DND-41 (cell line): ENCODE measurements at regions not wholly inside any gene's neighbourhood (a gene's known extent, or its start where the extent isn't known, plus 50 kb on each side); places are given as distances from the start of the nearest gene placed in this dataset.

Experiments used
- ATAC-seq: fragments of 200-7000 bp; cut with Tn5 transposase; 3 replicates; pipeline ENCODE4 v1.9.1; 2021; ENCODE audit warnings: low read depth; ENCODE audit not compliant: insufficient read depth
- DNase-seq: peaks from one replicate; pipeline ENCODE4 v3.0.0-alpha.2; 2020
- H2AFZ ChIP-seq: 2 replicates; pipeline ENCODE4 v1.6.0; 2012; ENCODE audit warnings: low read depth, low read length
- H3K27ac ChIP-seq: 2 replicates; pipeline ENCODE4 v1.5.1; 2012; ENCODE audit warnings: low read length, inconsistent platforms
- H3K27me3 ChIP-seq: fragments of 200-600 bp; sonication (generic); 2 replicates; pipeline ENCODE4 v1.6.0; 2012; ENCODE audit warnings: low read length, mild to moderate bottlenecking, inconsistent platforms; ENCODE audit not compliant: insufficient read depth, poor library complexity
- H3K36me3 ChIP-seq: 2 replicates; pipeline ENCODE4 v1.5.1; 2012; ENCODE audit warnings: low read length, inconsistent platforms; ENCODE audit not compliant: insufficient read depth
- H3K4me1 ChIP-seq: 2 replicates; pipeline ENCODE4 v1.5.1; 2012; ENCODE audit warnings: mild to moderate bottlenecking, low read length; ENCODE audit not compliant: insufficient read depth
- H3K4me2 ChIP-seq: 2 replicates; pipeline ENCODE4 v1.6.0; 2012; ENCODE audit warnings: mild to moderate bottlenecking, moderate library complexity, low read length, inconsistent platforms; ENCODE audit not compliant: insufficient read depth
- H3K4me3 ChIP-seq, 2 experiments: fragments of 200-600 bp in 1 of 2; shearing (Covaris generic) in 1 of 2; 2 replicates each; pipeline ENCODE4 v1.5.1; 2012 to 2016; ENCODE audit warnings: inconsistent platforms in 2 of 2, low read length in 2 of 2, mild to moderate bottlenecking in 2 of 2, low read depth in 1 of 2, moderate library complexity in 1 of 2
- H3K79me2 ChIP-seq: 2 replicates; pipeline ENCODE4 v1.6.0; 2012; ENCODE audit warnings: low read length, inconsistent platforms; ENCODE audit not compliant: insufficient read depth
- H3K9ac ChIP-seq: 2 replicates; pipeline ENCODE4 v1.6.0; 2012; ENCODE audit warnings: low read depth, mild to moderate bottlenecking, inconsistent platforms, low read length, moderate library complexity
- H3K9me3 ChIP-seq: 2 replicates; pipeline ENCODE4 v1.5.1; 2012; ENCODE audit warnings: low read length, moderate library complexity, mild to moderate bottlenecking, inconsistent platforms; ENCODE audit not compliant: insufficient read depth, severe bottlenecking
- H4K20me1 ChIP-seq: 2 replicates; pipeline ENCODE4 v1.6.0; 2012; ENCODE audit warnings: low read length; ENCODE audit not compliant: insufficient read depth
- CTCF ChIP-seq: IDR thresholded peaks from 2 replicates; pipeline ENCODE4 v1.5.1; 2012; ENCODE audit warnings: borderline replicate concordance, low read length, moderate library complexity, mild to moderate bottlenecking; ENCODE audit not compliant: poor library complexity, severe bottlenecking; ENCODE audit errors: extremely low read depth
- EZH2 ChIP-seq: IDR thresholded peaks from 3 replicates; pipeline ENCODE4 v1.6.1; 2012; ENCODE audit warnings: borderline replicate concordance, low read depth, mild to moderate bottlenecking, moderate library complexity, low read length, inconsistent platforms; ENCODE audit not compliant: severe bottlenecking

- H3K4me2 ChIP-seq: no peak overlapping the region
- no peak overlapping the region for H3K9ac ChIP-seq
- no peaks in the 10 kb centered on the region for H3K79me2 ChIP-seq
- ATAC-seq (no peak), DNase-seq (no peak)
- H3K9me3 ChIP-seq: no peaks in the 10 kb centered on the region
- H2AFZ ChIP-seq: no peak overlapping the region
- H4K20me1 ChIP-seq: no peaks in the 10 kb centered on the region
- TF ChIP-seq EZH2: no peak
- no peak for TF ChIP-seq CTCF
- H3K4me1 ChIP-seq: peaks cover 5% of the 10 kb centered on the region
- no peaks in the 10 kb centered on the region for H3K36me3 ChIP-seq
- H3K27me3 ChIP-seq: no peaks in the 10 kb centered on the region
- no peak overlapping the region for H3K4me3 ChIP-seq
- H3K27ac ChIP-seq: no peak overlapping the region
Measured at GRCh38 chr11:121383716-121384115, 68.4 kb upstream of the SORL1 start.

DNA sequence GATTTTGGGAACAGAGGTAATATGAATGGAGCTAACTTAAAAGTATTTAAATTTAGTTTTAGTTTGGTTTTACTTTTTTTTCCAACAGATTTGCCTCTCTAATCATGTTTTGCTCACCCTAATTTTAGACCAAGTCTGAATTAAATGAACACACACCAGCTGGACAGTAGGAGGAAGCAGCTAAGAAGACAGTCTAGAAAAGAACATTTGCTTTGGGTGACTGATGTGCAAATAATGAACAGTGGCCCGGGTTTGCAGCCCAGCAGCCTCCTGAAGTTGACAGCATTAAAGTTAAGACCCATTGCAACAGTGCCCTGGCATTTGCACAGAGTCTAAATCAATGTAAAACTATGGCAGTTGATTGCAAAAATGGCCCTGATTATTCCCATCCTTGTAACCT lies 66.4 kb upstream of the SORL1 start:
- Histone ChIP-seq H4K20me1 (no peaks in the 10 kb centered on the region), H3K79me2 (no peaks in the 10 kb centered on the region), H3K27me3 (no peaks in the 10 kb centered on the region), H3K9me3 (no peaks in the 10 kb centered on the region), H3K4me2 (no peak overlapping the region), H3K4me3 (no peak overlapping the region), H3K27ac (no peak overlapping the region), H3K4me1 (no peaks in the 10 kb centered on the region), H3K9ac (no peak overlapping the region), H3K36me3 (no peaks in the 10 kb centered on the region), H2AFZ (0 out of 2 replicates have a peak overlapping the region, but pooled peaks have one; percentile 7)
- no peak for TF ChIP-seq EZH2
- no peak for TF ChIP-seq CTCF
- DNase-seq: no peak
- ATAC-seq: no peak
